GM12873 (cell line): ENCODE measurements at regions not wholly inside any gene's neighbourhood (a gene's known extent, or its start where the extent isn't known, plus 50 kb on each side); places are given as distances from the start of the nearest gene placed in this dataset.

Experiments
- CTCF ChIP-seq: IDR thresholded peaks from 2 replicates; pipeline ENCODE4 v1.5.1; 2012; ENCODE audit warnings: low read depth, mild to moderate bottlenecking, moderate library complexity, low read length, control low read depth; ENCODE audit not compliant: insufficient read depth; ENCODE audit errors: missing control alignments

GRCh38 chr12:22766911-22767420 lies 142.0 kb downstream of the ETNK1 start:
- TF ChIP-seq CTCF = no peak

- TF ChIP-seq CTCF = no peak
Measured at GRCh38 chr12:22781339-22781738, 156.4 kb downstream of the ETNK1 start.

- TF ChIP-seq CTCF = no peak
Measured at GRCh38 chr12:22787557-22787956, 162.6 kb downstream of the ETNK1 start.

GRCh38 chr12:22788913-22789312 lies 163.9 kb downstream of the ETNK1 start:
- no peak for TF ChIP-seq CTCF

- no peak for TF ChIP-seq CTCF
Measured at GRCh38 chr12:22792138-22792537, 167.2 kb downstream of the ETNK1 start.

GRCh38 chr12:22794017-22794416 lies 169.0 kb downstream of the ETNK1 start:
- no peak for TF ChIP-seq CTCF

GRCh38 chr12:22796941-22797630 lies 172.1 kb downstream of the ETNK1 start:
- no peak for TF ChIP-seq CTCF
